Ovary (tissue), 7 donors: ENCODE measurements at regions not wholly inside any gene's neighbourhood (a gene's known extent, or its start where the extent isn't known, plus 50 kb on each side); places are given as distances from the start of the nearest gene placed in this dataset.

Experiments
- DNase-seq, 5 donors: peaks; one replicate each; pipeline ENCODE4 v3.0.0-alpha.2; 2019 to 2020
- H3K27ac ChIP-seq, 2 donors: fragments of 200-600 bp; one replicate each; pipeline versions ENCODE4 v1.5.1 to v1.8.0; 2019 to 2022
- H3K27me3 ChIP-seq: fragments of 200-600 bp; one replicate; pipeline ENCODE4 v1.8.0; 2022
- H3K36me3 ChIP-seq: fragments of 200-600 bp; sonication (generic); one replicate; pipeline ENCODE4 v1.5.1; 2019
- H3K4me1 ChIP-seq: one replicate; pipeline ENCODE4 v1.8.1; 2013; ENCODE audit warnings: mild to moderate bottlenecking, moderate library complexity; ENCODE audit not compliant: insufficient read depth
- H3K4me3 ChIP-seq: fragments of 200-600 bp; sonication (generic); one replicate; pipeline ENCODE4 v1.5.1; 2017
- H3K9me3 ChIP-seq, 2 donors: fragments of 200-600 bp in 1 of 2; sonication (generic) in 1 of 2; one replicate each; pipeline versions ENCODE4 v1.5.1 to v1.8.1; 2013 to 2019; ENCODE audit warnings: mild to moderate bottlenecking in 1 of 2, moderate library complexity in 1 of 2
- EP300 ChIP-seq: sonication (generic); formaldehyde crosslinking; IDR thresholded peaks from one replicate; pipeline ENCODE4 v1.6.1; 2017; ENCODE audit warnings: antibody characterized with exemption
- POLR2A ChIP-seq: fragments of 450-650 bp; IDR thresholded peaks from one replicate; pipeline ENCODE4 v1.6.1; 2017; ENCODE audit warnings: antibody characterized with exemption, mild to moderate bottlenecking, moderate library complexity
- WGBS, 3 donors: extraction: QIAGEN DNeasy Blood & Tissue Kit in 1 of 3; methylation state at CpG; one replicate each; pipeline versions ENCODE4 v1.1.5 to v1.1.7; 2013 to 2017; 5-methylcytosine and 5-hydroxymethylcytosine counted together
- intact Hi-C, 4 donors: fragments of 100-400 bp; cut with DNase I; formaldehyde crosslinking; loops; one replicate each; pipeline versions ENCODE4 v1.11.0 to v1.15.1; 2022 to 2023
- TF ChIP-seq, protein P1 (sequence below), 3 donors: fragments of 450-650 bp in 2 of 3; fragments of 200-600 bp in 1 of 3; IDR thresholded peaks; one replicate each; pipeline versions ENCODE4 v1.5.1 to v1.8.0; 2016 to 2022; ENCODE audit warnings: antibody characterized with exemption in 3 of 3, mild to moderate bottlenecking in 1 of 3
- donor health status: DM: no; HTN: no; CAD: no; lungs with moderate emphysema.
- donor health status: DM: no; HTN: no; CAD: no.
- donor health status: Bipolar disorder and iron deficiency.
- donor health status: DM: no; HTN: no; CAD: no.
- donor health status: DM: yes; HTN: yes; CAD: no.

DNA sequence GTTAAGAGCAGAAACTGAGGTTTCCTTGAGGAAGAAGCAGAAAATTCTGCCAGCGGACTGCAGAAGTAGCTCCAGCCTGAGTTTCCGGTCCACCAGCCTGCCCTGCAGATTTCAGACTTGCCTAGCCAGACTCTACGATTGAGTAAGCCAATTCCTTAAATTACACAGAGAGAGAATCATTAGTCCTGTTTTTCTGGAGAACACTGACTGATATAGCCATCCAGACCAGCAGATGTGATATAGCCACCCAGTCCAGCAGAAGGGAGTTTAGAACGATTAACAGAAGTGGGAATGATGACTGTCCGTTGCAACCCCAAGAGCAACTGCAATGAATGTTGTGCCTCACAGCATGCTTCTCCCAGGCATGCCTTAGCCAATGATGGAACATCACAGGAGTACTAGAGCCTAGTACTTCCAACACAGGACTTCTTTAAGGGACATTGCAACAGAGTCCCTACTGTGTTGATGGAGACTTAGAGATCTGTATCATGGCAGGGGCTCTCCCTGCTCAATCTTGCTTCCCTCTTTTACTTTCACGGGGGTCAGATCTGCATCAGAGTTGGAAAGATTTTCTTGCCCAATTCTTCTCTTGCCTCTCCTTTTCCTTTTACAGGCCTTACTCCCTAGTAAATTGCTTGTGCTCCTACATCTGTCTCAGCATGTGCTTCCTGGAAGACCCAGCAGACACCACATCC lies 264.6 kb upstream of the CLNK start:
- Histone ChIP-seq H3K9me3 (no peaks in the 10 kb centered on the region), H3K27me3 (no peaks in the 10 kb centered on the region), H3K27ac (no peak overlapping the region), H3K36me3 (no peaks in the 10 kb centered on the region), H3K4me3 (no peak overlapping the region), H3K4me1 (no peaks in the 10 kb centered on the region)
- no peak for TF ChIP-seq EP300
- TF ChIP-seq, protein P1, sequence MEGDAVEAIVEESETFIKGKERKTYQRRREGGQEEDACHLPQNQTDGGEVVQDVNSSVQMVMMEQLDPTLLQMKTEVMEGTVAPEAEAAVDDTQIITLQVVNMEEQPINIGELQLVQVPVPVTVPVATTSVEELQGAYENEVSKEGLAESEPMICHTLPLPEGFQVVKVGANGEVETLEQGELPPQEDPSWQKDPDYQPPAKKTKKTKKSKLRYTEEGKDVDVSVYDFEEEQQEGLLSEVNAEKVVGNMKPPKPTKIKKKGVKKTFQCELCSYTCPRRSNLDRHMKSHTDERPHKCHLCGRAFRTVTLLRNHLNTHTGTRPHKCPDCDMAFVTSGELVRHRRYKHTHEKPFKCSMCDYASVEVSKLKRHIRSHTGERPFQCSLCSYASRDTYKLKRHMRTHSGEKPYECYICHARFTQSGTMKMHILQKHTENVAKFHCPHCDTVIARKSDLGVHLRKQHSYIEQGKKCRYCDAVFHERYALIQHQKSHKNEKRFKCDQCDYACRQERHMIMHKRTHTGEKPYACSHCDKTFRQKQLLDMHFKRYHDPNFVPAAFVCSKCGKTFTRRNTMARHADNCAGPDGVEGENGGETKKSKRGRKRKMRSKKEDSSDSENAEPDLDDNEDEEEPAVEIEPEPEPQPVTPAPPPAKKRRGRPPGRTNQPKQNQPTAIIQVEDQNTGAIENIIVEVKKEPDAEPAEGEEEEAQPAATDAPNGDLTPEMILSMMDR (IDR thresholded peaks at IDR 0.05): no peak
- TF ChIP-seq POLR2A: no peak
- 92 to 93% (median 93%) methylated on average over 6 of the region's 6 CpGs for WGBS, 3 donors
- intact Hi-C loops: no loop called here
- DNase-seq: no peak

DNA sequence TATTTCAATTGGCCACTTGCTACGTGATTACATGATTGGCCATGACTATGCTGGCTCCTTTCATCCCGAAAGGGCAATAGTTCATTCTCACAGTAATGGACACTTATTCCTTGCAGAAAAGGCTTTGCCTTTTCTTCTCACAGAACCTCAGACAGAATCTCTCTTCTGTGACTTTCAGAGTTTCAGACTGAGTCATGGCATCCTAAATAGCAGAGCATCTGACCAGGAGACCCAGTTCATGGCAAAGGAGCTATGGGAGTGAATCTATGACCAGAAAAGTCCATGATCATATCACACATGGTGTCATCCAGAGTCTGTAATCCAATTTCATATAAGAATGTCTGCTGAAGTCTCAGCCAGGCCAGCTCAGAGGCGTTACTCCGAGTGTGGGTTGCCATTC lies 263.3 kb upstream of the CLNK start:
- no peaks in the 10 kb centered on the region for H3K9me3 ChIP-seq
- WGBS, 3 donors: 74 to 98% (median 83%) methylated on average over 4 of the region's 4 CpGs
- H3K4me3 ChIP-seq: no peak overlapping the region
- no peak overlapping the region for H3K27ac ChIP-seq
- H3K4me1 ChIP-seq: no peaks in the 10 kb centered on the region
- H3K27me3 ChIP-seq: no peaks in the 10 kb centered on the region
- H3K36me3 ChIP-seq: no peaks in the 10 kb centered on the region
- DNase-seq: no peak
- TF ChIP-seq POLR2A: no peak
- TF ChIP-seq EP300: no peak
- TF ChIP-seq, protein P1 (IDR thresholded peaks at IDR 0.05): no peak
- intact Hi-C loops: no loop called here

DNA sequence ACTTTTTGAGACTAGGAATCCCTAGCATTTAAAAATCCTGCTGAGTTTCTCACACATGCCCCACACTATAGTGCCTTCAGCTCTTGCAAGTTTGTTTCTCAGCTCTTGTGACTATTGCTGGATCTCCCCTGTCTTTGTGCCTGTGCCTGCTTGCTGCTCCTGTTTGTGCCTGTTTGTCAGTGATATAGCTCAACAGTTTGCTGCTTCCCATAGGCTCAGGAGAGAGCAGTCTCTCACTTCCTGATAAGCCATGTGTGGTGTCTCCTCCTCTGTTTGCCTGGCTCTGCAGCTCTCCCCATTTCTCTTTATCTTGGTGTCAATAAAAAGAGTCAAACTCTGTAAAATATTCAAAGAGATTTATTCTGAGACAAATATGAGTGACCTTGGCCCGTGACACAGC lies 259.8 kb upstream of the CLNK start:
- H3K36me3 ChIP-seq: no peaks in the 10 kb centered on the region
- intact Hi-C loops: no loop called here
- no peak overlapping the region for H3K4me3 ChIP-seq

DNA sequence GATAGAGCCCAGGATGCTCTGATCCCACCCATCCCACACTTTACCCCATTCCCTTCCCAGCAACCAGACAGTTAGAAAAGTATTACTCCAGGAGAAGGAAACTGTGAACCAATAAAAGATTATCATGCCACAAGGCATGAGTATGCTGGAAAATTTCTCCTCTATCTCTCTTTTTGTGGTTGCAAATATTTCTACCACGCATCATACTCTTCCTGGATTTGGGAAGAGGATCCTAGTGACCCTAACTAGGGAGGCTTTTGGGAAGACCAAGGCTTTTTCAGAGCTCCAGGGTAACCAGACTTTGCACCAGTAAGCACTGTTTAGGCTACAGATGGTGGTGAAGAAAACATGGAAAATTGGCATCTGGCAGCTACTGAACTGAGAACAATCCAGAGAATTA lies 257.6 kb upstream of the CLNK start:
- H3K4me3 ChIP-seq: no peak overlapping the region
- no peak overlapping the region for H3K27ac ChIP-seq
- 50 to 91% (median 86%) methylated on average over 1 of the region's 1 CpG for WGBS, 3 donors
- intact Hi-C loops: no loop called here
- no peaks in the 10 kb centered on the region for H3K36me3 ChIP-seq
- no peak for DNase-seq
- TF ChIP-seq EP300 (no peak), POLR2A (no peak)
- TF ChIP-seq, protein P1 (IDR thresholded peaks at IDR 0.05): no peak
- no peaks in the 10 kb centered on the region for H3K9me3 ChIP-seq
- no peaks in the 10 kb centered on the region for H3K4me1 ChIP-seq
- no peaks in the 10 kb centered on the region for H3K27me3 ChIP-seq

More for the DNA sequence above, 259.8 kb upstream of the CLNK start:
- Histone ChIP-seq H3K27me3 (no peaks in the 10 kb centered on the region), H3K9me3 (no peaks in the 10 kb centered on the region), H3K4me1 (no peaks in the 10 kb centered on the region), H3K27ac (no peak overlapping the region)
- TF ChIP-seq, protein P1 (IDR thresholded peaks at IDR 0.05): no peak
- TF ChIP-seq EP300: no peak
- no peak for TF ChIP-seq POLR2A
- WGBS, 3 donors: 71 to 92% (median 85%) methylated on average over 1 of the region's 1 CpG
- DNase-seq: no peak
